GM11168 (cell line): ENCODE measurements at regions not wholly inside any gene's neighbourhood (a gene's known extent, or its start where the extent isn't known, plus 50 kb on each side); places are given as distances from the start of the nearest gene placed in this dataset.
"Not testable (repeated sequence)": the region's sequence is repeated elsewhere in the genome, so short reads cannot be mapped to it uniquely, and the experiment has no call there.

Experiments
- in situ Hi-C: fragments of 300-500 bp; cut with MboI; formaldehyde crosslinking; loops from one replicate; pipeline ENCODE4 v1.12.0; 2022; ENCODE audit warnings: low sequenced_read_pairs; ENCODE audit not compliant: unreplicated experiment

DNA sequence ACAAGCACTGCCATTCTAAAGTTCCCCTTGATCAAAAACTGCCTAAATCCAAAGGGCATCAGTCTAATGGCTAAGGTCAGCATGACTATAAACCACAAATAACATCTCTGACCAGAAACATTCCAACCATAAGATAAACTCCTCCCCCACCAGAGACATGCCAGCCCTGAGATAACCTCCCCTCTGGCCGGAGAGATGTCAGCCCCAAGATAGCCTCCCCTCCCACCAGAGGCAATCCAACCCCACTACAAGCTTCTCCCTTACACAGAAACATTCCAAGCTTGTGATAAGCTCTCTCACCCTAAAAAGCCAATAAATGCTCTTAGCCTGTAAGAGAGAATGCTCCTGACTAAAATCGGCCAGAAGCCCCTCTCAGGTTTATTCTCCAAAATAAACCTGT lies 267.0 kb upstream of the POU1F1 start:
- in situ Hi-C loops, result not testable (repeated sequence)

DNA sequence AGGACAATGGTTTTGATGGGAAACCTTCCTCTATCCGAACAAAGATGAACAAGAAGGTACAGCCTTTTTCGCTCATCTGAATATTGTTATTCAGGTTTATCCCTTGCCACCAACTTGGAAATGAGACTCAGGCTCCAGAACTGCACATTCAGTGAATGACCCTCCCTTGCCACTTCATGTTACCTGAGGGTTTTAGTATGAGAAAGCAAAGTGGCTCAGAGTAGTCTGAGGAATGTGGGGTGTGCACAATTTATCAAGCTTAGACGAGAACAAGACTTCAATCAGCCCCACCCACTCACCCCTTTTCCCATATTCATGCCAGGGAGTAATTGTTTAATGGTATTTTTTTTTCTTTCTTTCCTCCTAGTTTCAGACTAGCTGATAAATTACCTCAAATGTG lies 265.3 kb upstream of the POU1F1 start:
- in situ Hi-C loops, result no loop called here

DNA sequence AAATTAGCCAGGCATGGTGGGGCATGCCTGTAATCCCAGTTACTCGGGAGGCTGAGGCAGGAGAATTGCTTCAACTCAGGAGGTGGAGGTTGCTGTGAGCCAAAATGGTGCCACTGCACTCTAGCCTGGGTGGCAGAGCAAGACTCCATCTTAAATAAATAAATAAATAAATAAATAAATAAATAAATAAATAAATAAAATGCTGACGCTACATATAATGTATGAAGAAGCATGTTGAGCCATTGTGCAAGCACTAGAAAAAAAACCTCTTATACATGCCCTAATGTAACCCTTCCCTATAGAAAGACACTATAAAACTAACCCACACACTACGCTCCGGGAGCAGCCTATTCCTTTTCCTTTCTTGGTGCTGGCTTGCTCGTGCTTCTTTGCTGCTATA lies 262.3 kb upstream of the POU1F1 start:
- in situ Hi-C loops, result not testable (repeated sequence)

DNA sequence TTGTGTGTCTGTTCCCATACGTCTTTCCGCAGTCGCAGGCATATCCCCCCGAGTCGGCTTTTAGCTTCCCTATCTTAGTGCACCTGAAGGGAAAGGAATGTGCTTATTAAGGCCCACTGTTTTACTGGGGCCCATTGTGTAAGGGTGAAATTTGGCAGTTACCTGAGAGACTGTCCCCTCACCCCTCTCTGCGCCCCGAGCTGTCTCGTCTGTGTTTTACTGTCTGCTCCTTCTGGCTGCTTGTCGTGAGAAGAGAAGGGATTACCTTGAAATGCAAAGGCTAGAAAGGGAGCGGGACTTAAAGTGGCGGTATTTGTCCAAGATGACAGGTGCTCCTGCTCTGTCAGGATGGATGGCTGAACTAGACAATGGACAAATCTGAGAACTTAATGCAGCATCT lies 233.0 kb upstream of the POU1F1 start:
- in situ Hi-C loops, result no loop called here

DNA sequence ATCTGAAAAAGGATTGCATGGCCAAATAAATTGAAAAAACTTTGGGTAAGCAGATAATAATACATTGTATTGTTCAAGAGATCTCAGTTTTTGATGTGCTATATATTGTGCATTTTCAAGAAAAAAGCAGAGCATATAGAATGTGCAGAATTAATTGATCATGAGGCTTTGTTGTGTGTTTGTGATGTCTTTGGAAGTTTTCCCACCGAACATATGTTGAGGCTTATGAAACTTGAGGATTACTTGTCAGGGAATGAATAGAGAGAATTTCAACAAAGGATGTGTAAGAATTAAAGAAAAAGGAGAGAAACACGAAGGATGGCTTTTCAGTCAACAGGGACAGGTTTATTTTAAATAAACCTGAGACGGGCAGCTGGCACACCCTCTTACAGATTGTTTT lies 232.5 kb upstream of the POU1F1 start:
- in situ Hi-C loops, result no loop called here

DNA sequence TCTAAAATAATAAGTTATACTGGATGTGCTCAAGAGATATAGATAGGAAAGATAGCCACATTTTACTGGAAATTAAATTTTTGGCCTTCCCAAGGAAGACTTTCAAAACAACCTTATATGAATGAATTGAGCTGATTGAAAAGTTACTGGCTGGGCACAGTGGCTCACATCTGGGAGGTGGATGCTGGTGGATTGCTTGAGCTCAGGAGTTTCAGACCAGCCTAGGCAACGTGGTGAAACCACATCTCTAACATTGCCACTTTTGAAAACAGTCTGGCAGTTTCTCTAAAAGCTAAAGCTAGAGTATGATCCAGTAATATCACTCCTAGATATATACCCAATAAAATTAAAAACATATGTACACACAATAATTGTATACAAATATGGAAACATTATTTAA lies 231.4 kb upstream of the POU1F1 start:
- in situ Hi-C loops, result no loop called here

DNA sequence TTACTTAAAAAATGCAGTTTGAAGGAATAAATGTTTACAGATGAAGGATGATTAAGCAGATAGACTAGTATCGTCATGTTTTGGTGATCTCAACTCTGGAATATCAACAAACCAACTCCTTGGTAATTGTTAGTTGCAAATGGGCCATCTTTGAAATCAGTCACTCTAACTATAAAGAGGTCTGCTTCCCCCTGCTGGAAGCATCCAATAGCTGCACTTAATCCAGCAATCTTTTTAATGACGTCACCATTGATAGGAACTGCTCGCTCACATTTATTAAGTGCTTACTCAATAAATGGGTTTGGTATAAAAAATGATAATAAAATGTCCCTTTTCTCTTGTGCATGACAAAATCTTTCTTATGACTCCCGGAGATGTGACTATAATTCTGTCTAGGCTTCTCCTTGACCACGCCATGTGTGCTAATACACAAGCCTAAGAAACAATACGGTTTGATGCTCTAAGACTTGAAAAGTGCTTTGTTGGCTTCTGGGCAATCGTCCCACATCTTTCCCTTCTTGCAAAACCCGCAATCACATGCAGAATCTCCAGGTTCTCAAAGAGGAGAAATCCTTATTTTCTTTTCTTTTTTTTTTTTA lies 227.6 kb upstream of the POU1F1 start:
- in situ Hi-C loops, result no loop called here

DNA sequence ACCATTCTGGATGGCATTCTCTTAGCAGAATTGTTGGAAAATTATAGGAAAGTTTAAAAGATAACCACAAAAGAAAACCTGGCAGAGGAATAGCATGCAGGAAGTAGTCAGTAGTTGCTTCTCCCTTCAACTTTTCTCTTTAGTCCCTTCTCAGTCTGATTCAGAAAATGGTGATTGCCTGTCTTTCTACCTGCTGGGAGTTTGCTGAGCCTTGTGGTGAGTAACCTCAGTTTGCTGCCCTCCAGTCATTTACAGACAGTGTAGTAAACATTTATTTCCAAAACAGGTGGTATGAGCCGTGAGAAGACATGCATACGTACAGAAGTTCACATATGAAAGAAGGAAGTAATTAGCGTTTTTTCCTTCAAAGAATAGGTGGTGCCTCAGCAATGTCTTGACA lies 224.7 kb upstream of the POU1F1 start:
- in situ Hi-C loops, result no loop called here

DNA sequence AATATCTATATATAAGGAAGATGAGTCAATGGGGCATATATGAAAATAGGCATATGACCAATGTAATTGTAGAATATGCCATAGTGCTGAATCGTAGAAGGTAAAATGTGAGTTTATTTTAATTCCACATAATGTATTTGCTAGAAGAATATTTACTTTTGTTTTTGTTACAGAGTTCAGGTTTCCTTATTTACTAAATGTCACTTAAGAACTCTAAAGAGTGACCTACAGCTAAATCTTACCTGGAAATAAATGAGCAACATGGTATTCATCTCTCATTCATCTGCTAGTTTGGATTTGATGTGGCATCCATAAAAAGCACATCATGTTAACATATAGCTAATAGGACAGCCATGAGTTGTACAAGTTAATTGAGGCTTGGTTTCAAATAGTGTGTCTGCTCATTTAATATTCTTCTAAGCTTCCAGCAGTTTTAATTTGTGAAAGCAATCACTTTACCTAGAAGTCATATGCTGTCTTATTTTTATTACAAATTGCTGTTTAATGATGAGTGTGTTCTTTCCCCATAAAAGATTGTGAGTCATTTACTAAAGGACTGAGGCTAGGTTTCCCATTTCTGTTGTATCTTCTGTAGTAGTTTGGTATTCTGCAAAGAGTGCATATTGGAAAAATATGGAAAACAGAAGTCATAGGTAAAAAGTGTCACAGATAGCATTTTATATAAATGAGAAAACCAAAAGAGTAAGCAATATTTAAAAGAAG lies 222.1 kb upstream of the POU1F1 start:
- in situ Hi-C loops, result no loop called here

DNA sequence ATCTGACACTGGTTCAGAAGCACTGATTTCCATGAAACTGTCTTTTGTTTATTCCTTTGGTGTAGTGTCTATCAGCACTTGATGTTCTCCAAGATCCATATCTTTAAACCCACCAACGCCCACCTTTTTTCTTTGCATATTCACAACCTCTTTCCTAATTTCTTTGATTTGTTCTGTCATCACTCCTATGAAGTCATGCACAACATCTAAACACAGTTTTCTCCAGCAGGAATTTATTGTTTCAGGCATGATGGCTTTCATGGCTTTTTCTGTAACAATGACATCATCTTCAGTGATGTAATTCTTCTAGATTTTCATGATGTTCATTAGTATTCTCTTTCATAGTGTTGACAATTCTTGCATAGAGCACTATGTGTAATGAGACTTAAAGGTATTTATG lies 219.6 kb upstream of the POU1F1 start:
- in situ Hi-C loops, result no loop called here

DNA sequence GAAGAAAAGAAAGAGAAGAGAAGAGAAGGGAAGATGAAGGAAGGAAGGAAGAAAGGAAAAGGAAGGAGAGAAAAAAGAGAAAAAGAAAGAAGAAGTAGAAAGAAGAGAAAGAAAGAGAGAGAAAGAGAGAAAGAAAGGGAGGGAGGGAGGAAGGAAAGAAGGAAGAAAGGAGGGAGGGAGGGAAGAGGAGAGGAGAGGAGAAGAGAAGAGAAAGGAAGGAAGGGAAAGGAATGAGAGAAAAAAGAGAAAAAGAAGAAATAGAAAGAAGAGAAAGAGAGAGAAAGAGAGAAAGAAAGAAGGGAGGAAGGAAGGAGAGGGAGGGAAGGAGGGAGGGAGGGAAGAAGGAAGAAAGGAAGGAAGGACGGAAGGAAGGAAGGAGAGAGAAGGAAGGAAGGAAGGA lies 217.9 kb upstream of the POU1F1 start:
- in situ Hi-C loops, result no loop called here

DNA sequence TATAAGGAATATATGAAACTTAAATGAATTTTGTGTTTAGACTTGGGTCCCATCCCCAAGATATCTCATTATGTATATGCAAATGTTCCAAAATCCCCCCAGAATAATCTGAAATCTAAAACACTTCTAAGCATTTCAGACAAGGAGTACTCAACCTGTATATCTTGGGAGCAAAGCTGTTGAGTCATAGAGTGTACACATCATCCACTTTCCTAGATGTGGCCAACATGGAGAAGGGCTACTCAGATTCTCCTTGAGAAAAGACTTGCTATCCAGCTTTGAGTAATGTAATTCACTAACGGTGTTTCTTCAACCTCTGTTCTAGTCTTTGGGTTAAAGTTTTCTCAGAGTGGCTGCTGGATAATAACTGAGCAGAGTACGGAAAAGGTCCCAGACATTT lies 215.5 kb upstream of the POU1F1 start:
- in situ Hi-C loops, result no loop called here

DNA sequence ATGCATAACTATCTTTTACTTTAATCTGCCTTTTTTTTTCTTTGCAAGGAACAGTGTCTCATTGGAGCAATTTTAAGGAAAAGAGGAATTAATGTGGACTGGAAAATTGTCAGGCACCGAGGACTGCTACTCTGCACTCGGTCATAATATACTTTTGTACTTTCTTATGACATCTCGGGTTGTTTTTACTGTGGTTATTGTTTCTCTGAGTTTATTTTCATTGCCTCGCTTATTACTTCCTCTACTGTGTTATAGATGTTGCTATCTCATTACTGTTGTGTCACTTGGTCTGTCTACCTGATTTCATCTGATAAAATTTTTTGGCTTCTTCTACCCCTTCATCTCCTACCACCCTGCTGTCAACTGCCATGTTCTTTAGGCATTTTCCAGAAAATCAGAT lies 213.5 kb upstream of the POU1F1 start:
- in situ Hi-C loops, result no loop called here

DNA sequence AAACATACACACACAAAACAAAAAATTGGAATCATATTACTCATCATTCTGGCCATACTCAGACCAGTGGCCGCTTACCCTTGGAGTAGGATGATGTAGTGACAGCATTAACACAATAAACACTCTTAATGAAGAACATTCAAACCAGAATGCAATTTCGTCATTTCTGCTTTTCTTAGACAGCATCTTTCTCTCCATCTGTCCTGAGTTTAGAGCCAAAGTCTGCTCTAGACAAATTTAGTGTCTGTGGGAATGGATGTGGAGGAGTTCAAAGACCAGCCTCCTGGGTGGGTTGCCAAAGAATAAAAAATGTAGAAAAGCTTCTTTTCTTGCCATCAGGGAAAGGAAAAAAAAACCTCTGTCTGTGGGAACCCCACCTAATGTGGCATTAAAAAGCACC lies 212.4 kb upstream of the POU1F1 start:
- in situ Hi-C loops, result no loop called here

DNA sequence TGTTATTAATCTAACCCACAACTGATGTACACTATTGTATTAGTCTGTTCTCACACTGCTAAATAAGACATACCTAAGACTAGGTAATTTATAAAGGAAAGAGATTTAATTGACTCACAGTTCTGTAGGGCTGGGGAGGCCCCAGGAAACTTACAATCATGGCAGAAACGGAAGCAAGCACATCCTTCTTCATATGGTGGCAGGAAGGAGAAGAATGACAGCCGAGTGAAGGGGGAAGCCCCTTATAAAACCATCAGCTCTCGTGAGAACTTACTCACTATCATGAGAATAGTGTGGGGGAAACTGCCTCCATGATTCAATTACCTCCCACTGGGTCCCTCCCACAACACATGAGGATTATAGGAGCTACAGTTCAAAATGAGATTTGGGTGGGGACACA lies 210.3 kb upstream of the POU1F1 start:
- in situ Hi-C loops, result not testable (repeated sequence)

DNA sequence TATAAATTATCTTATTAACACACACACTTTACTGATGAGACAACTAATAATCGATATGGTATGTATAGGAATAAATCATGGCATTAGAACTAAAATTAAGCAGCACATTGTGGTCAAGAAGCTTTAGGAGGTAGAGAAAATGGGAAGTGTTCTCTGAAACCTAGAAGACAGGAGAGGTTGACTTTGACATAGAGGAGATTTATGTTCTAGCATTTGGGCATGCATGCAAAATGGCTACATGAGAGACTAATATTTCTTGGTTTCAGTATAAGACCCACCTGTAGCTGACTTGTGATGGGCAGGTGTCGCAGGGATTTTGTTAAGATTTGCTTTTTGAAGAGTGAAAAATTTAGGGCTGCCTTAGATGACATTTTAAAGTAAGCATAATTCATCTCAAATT lies 209.7 kb upstream of the POU1F1 start:
- in situ Hi-C loops, result no loop called here

DNA sequence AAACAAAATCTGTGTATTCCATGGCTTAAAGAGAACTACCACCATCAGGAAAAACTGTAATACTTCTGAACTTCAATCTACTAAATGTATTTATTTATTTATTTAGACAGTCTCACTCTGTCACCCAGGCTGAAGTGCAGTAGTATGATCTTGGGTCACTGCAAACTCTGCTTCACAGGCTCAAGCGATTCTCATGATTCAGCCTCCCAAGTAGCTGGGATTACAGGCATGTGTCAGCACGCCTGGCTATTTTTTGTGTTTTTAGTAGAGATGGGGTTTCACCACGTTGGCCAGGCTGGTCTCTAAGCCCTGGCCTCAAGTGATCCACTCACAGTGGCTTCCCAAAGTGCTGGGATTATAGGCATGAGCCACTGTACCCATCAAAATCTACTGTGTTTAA lies 202.3 kb upstream of the POU1F1 start:
- in situ Hi-C loops, result no loop called here

DNA sequence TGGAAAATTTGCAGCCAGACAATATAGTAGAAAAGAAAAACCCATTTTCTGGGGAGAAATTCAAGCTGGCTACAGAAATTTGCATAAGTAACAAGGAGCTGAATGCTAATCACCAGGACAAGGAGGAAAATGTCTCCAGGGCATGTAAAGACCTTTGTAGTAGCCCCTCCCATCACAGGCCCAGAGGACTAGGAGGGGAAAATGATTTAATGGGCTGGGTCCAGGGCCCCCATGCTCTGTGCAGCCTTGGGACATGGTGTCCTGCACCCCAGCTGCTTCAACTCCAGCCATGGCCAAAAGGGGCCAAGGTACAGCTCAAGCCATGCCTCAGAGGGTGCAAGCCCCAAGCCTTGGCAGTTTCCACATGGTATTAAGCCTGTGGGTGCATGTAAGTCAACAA lies 197.6 kb upstream of the POU1F1 start:
- in situ Hi-C loops, result no loop called here

DNA sequence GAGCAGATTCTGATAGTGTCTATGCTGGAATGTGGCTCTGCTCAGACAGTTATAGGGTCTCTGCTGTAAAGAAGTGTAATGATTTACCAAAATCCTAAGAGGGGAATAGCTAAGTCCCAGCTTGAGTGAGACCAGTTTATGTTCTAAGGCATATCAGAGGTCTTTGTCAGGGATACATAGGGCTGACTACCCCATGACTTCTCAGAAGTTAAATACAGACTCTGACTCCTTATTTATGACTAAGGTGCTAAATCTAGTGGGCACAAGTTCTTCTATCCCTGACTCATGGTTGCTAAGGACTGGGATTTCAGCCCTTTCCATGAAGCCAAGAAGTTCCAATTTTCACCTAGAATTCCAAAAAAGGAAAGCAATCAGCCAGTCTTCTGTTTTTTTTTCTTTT lies 192.6 kb upstream of the POU1F1 start:
- in situ Hi-C loops, result no loop called here

DNA sequence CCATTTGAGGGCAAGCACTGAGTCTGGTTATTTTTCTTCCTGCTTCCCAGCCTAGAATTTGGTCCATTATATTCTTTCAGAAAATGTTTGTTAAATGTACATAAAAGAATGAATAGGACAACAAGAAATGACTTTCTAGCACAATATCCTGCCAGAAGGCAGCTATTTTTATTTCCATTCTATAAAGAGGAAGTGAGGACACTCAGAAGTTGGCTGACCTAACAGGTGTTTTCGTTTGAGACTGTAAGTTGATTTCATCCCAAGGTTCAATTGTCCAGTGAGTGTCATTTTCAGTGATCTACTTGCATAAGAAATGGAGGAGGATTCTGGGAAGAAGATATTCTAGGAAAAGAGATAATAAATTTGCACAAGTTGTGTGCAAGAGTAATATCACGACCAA lies 191.9 kb upstream of the POU1F1 start:
- in situ Hi-C loops, result no loop called here

DNA sequence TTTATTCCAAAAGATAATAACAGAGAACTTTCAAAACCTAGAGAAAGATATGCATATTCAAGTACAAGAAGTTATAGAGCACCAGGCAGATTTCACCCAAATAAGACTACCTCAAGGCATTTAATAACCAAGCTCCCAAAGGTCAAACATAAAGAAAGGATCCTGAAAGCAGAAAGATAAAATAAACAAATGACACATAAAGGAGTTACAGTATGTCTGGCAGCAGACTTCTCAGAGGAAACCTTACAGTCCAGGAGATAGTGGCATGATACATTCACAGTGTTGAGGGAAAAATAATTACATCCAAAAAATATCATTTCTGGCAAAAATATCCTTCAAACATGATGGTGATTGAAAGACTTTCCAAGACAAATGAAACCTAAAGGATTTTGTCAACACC lies 185.8 kb upstream of the POU1F1 start:
- in situ Hi-C loops, result no loop called here

DNA sequence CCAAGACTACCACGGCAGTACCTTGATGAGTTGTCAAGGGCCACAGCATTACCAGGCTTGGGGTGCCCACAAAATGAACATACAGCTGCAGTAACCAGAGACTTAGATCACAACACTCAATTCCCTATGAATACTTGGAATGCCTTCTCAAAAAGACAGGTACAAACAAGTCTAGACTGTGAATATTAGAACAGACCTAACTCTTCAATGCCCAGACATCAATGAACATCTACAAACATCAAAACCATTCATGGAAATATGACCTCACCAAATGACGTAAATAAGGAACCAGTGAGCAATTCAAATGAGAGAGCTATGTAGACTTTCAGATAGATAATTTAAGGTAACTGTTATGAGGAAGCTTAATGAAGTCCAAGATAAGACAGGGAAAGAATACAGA lies 185.1 kb upstream of the POU1F1 start:
- in situ Hi-C loops, result no loop called here
